Right lobe of liver (tissue), 6 donors: ENCODE measurements at regions not wholly inside any gene's neighbourhood (a gene's known extent, or its start where the extent isn't known, plus 50 kb on each side); places are given as distances from the start of the nearest gene placed in this dataset.
A peak's percentile ranks its signal among the peaks of the same experiment; 100 is the strongest.

Source experiments
- ATAC-seq, 4 donors: fragments of 200-7000 bp; cut with Tn5 transposase; one replicate each; pipeline ENCODE4 v1.9.1; 2020; ENCODE audit warnings: mild to moderate bottlenecking in 4 of 4, moderate library complexity in 4 of 4
- DNase-seq, 3 donors: peaks; one replicate each; pipeline ENCODE4 v3.0.0-alpha.2; 2020
- H3K27ac ChIP-seq, 3 donors: fragments of 200-600 bp; one replicate each; pipeline ENCODE4 v1.8.0; 2022
- H3K27me3 ChIP-seq, 2 donors: fragments of 200-600 bp; one replicate each; pipeline ENCODE4 v1.8.0; 2022
- H3K36me3 ChIP-seq, 4 donors: fragments of 200-600 bp; sonication (generic) in 1 of 4; one replicate each; pipeline versions ENCODE4 v1.5.1 to v1.8.0; 2017 to 2022; ENCODE audit warnings: control low read depth in 1 of 4
- H3K4me1 ChIP-seq, 4 donors: fragments of 200-600 bp; sonication (generic) in 1 of 4; one replicate each; pipeline versions ENCODE4 v1.5.1 to v1.8.0; 2017 to 2022; ENCODE audit warnings: control low read depth in 1 of 4
- H3K4me3 ChIP-seq, 3 donors: fragments of 200-600 bp; one replicate each; pipeline ENCODE4 v1.8.0; 2022
- H3K9me3 ChIP-seq, 4 donors: fragments of 200-600 bp; sonication (generic) in 1 of 4; one replicate each; pipeline versions ENCODE4 v1.5.1 to v1.8.0; 2017 to 2022; ENCODE audit warnings: control low read depth in 1 of 4
- POLR2A ChIP-seq: fragments of 450-650 bp; IDR thresholded peaks from one replicate; pipeline ENCODE4 v1.6.1; 2017; ENCODE audit warnings: antibody characterized with exemption, mild to moderate bottlenecking
- WGBS: methylation state at CpG from one replicate; pipeline ENCODE4 v1.1.6; 2018; ENCODE audit warnings: low coverage, low lambda C conversion rate; ENCODE audit not compliant: insufficient coverage; ENCODE audit errors: missing lambda C conversion rate; 5-methylcytosine and 5-hydroxymethylcytosine counted together
- intact Hi-C, 2 donors: fragments of 100-400 bp; cut with DNase I; formaldehyde crosslinking; loops; one replicate each; pipeline versions ENCODE4 v1.11.2 to v1.14.1; 2022
- TF ChIP-seq, protein P1 (sequence below), 4 donors: fragments of 200-600 bp in 3 of 4; fragments of 450-650 bp in 1 of 4; IDR thresholded peaks; one replicate each; pipeline versions ENCODE4 v1.5.1 to v1.8.0; 2016 to 2022; ENCODE audit warnings: antibody characterized with exemption in 4 of 4, mild to moderate bottlenecking in 2 of 4
- donor health status: DM: no; HTN: yes; CAD: no.
- donor health status: DM: no; HTN: no; CAD: no.
- donor health status: DM: no; HTN: no; CAD: no.
- donor health status: DM: no; HTN: yes; CAD: no.
- donor health status: DM: no; HTN: yes; CAD: no.

DNA sequence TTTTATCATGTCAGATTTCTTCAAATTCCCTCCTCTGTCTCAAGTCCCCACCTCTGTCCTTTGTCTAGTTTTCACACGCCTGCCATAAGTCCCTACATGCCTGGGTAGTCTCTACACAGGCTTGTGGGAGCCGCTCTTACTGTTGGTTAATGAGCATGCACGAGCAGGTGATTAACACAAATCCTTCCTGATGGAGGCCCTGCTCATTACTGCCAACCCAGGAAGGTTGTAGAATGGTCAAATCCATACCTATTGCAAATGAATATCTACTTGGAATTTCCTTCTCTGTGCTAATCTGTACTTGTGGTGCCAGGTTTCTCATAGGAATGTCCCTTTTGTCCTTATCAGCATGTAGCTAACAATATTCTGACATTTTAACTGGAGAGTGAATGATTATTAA, 208.4 kb upstream of the HDX start:
- Histone ChIP-seq H3K4me3 (no peak overlapping the region), H3K36me3 (no peaks in the 10 kb centered on the region), H3K27me3 (no peaks in the 10 kb centered on the region), H3K27ac (no peak overlapping the region), H3K9me3 (no peaks in the 10 kb centered on the region), H3K4me1 (no peaks in the 10 kb centered on the region)
- 32% methylated on average over 3 of the region's 3 CpGs for WGBS
- intact Hi-C loops: no loop called here
- DNase-seq (no peak), ATAC-seq (no peak)
- TF ChIP-seq POLR2A: no peak
- TF ChIP-seq, protein P1, sequence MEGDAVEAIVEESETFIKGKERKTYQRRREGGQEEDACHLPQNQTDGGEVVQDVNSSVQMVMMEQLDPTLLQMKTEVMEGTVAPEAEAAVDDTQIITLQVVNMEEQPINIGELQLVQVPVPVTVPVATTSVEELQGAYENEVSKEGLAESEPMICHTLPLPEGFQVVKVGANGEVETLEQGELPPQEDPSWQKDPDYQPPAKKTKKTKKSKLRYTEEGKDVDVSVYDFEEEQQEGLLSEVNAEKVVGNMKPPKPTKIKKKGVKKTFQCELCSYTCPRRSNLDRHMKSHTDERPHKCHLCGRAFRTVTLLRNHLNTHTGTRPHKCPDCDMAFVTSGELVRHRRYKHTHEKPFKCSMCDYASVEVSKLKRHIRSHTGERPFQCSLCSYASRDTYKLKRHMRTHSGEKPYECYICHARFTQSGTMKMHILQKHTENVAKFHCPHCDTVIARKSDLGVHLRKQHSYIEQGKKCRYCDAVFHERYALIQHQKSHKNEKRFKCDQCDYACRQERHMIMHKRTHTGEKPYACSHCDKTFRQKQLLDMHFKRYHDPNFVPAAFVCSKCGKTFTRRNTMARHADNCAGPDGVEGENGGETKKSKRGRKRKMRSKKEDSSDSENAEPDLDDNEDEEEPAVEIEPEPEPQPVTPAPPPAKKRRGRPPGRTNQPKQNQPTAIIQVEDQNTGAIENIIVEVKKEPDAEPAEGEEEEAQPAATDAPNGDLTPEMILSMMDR (IDR thresholded peaks at IDR 0.05): no peak

DNA sequence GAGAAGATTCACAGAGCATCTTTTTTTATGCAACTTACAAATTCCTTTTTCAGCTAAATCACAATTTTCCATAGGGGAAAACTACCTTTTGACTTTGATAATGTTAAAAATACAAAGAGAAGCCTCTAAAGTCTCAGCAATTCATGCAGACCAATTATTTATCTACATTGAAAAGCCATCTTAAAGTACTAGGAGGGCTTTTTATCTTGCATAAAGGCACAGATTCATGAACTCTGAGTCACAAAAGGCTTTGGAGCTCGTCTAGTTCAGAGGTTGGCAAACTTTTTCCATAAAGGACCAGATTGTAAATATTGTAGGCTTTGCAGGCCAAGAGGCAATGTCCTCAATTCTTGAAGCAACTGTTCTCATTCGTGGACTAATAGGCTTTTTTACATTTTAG, 210.4 kb upstream of the HDX start:
- DNase-seq (no peak), ATAC-seq (no peak)
- H3K4me3 ChIP-seq: no peak overlapping the region
- no peaks in the 10 kb centered on the region for H3K9me3 ChIP-seq
- intact Hi-C loops: no loop called here
- 7% methylated on average over 2 of the region's 2 CpGs for WGBS
- H3K36me3 ChIP-seq: no peaks in the 10 kb centered on the region
- H3K4me1 ChIP-seq: peaks cover 0 to 2% (median 0%) of the 10 kb centered on the region in 4 donors
- no peak overlapping the region for H3K27ac ChIP-seq
- TF ChIP-seq, protein P1 (IDR thresholded peaks at IDR 0.05): no peak
- TF ChIP-seq POLR2A: no peak
- no peaks in the 10 kb centered on the region for H3K27me3 ChIP-seq

DNA sequence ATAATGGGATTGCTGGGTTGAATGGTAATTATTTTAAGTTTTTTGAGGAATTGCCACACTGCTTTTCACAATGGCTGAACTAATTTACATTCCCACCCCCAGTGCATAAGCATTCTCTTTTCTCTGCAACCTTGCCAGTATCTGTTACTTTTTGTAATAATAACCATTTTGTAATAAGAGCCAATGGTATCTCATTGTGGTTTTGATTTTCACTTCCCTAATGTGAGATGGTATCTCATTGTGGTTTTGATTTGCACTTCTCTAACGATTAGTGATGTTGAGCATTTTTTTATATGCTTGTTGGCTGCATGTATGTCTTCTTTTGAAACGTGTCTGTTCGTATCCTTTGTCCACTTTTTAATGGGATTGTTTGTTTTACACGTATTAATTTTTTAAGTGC, 213.1 kb upstream of the HDX start:
- Histone ChIP-seq H3K36me3 (no peaks in the 10 kb centered on the region), H3K4me3 (no peak overlapping the region), H3K9me3 (no peaks in the 10 kb centered on the region), H3K27ac (no peak overlapping the region), H3K27me3 (no peaks in the 10 kb centered on the region), H3K4me1 (peaks cover 0 to 3% (median 0%) of the 10 kb centered on the region in 4 donors)
- ATAC-seq (no peak), DNase-seq (no peak)
- no peak for TF ChIP-seq POLR2A
- TF ChIP-seq, protein P1 (IDR thresholded peaks at IDR 0.05): no peak
- intact Hi-C loops: no loop called here
- 35% methylated on average over 4 of the region's 4 CpGs for WGBS

DNA sequence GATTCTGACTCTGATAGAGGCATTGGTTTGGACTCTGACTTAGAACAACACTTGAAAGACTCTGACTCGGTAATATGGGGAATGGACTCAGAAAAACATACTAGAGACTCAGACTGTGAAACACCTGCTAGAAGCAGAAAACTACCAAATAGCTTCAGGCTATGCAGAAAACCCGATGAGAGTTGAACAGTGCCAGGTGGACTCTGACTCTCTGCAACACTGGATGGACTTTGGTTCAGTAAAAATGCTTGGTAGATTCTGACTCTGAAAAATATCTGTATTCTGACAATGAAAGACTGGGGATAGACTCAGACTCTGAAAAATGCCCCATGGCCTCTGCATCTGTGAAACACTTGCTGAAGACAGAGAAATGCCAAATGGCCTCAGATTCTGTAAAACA, 215.1 kb upstream of the HDX start:
- intact Hi-C loops: no loop called here
- DNase-seq (peak in 1 of 3 donors; percentile 49), ATAC-seq (peak; percentile 95 to 98 (median 97))

More for the DNA sequence above, 215.1 kb upstream of the HDX start:
- H3K27me3 ChIP-seq: no peaks in the 10 kb centered on the region
- TF ChIP-seq, protein P1 (IDR thresholded peaks at IDR 0.05): no peak
- no peak for TF ChIP-seq POLR2A
- no peak overlapping the region for H3K4me3 ChIP-seq
- no peak overlapping the region for H3K27ac ChIP-seq
- peaks cover 0 to 3% (median 0%) of the 10 kb centered on the region in 4 donors for H3K4me1 ChIP-seq
- 20% methylated on average over 2 of the region's 2 CpGs for WGBS
- no peaks in the 10 kb centered on the region for H3K36me3 ChIP-seq
- no peaks in the 10 kb centered on the region for H3K9me3 ChIP-seq
